HL-60 (cell line): ENCODE measurements at regions not wholly inside any gene's neighbourhood (a gene's known extent, or its start where the extent isn't known, plus 50 kb on each side); places are given as distances from the start of the nearest gene placed in this dataset.

Source experiments
- DNase-seq, 2 experiments: peaks; one replicate each; pipeline ENCODE4 v3.0.0-alpha.2; 2010 to 2020; ENCODE audit warnings: low read depth in 1 of 2, low spot score in 1 of 2
- H3K27ac ChIP-seq: fragments of 250-450 bp; sonication (Bioruptor Pico); replicated peaks from 2 replicates; pipeline ENCODE4 v1.5.1; 2020; ENCODE audit warnings: mild to moderate bottlenecking, moderate library complexity
- H3K27me3 ChIP-seq: fragments of 250-450 bp; sonication (Bioruptor Pico); 2 replicates; pipeline ENCODE4 v1.5.1; 2021; ENCODE audit warnings: mild to moderate bottlenecking, moderate library complexity; ENCODE audit not compliant: insufficient read depth, poor library complexity, severe bottlenecking
- H3K4me3 ChIP-seq: replicated peaks from 2 replicates; pipeline ENCODE4 v1.5.1; 2011; ENCODE audit warnings: mild to moderate bottlenecking, control low read depth, low read length; ENCODE audit not compliant: insufficient read depth
- GABPA ChIP-seq: IDR thresholded peaks from 2 replicates; pipeline ENCODE4 v1.6.1; 2012; ENCODE audit warnings: low read depth
- POLR2AphosphoS5 ChIP-seq: IDR thresholded peaks from 2 replicates; pipeline ENCODE4 v1.6.1; 2012; ENCODE audit warnings: low read depth
- SPI1 ChIP-seq: IDR thresholded peaks from 2 replicates; pipeline ENCODE4 v1.6.1; 2012; ENCODE audit warnings: low read depth, mild to moderate bottlenecking, borderline replicate concordance
- TF ChIP-seq, protein P1 (sequence below): IDR thresholded peaks from one replicate; pipeline ENCODE4 v1.5.1; 2011; ENCODE audit warnings: low read length, control low read depth, inconsistent platforms; ENCODE audit not compliant: insufficient read depth
- TF ChIP-seq, protein P2 (sequence below): IDR thresholded peaks from 2 replicates; pipeline ENCODE4 v1.6.1; 2012; ENCODE audit warnings: low read depth; ENCODE audit not compliant: insufficient replicate concordance

DNA sequence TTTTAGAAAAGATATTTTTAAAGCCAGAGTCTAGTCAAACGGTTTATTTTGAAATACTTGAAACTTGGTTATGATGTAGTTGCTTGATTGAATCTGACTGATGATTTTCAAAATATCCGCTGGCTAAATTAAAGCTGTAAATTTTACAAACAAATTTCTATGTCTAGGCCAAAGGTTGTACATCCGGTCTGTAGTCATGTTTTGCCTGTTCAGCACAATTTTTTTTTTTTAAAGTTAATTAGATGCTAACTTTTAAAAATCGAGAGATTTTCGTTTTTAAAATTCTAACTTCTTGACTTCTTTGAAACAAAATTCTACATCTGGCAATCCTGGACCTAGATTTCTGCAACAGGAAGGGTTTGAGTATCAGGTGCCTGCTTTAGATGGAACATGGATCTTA, 412.4 kb downstream of the TXNL1 start:
- Histone ChIP-seq H3K4me3 (no peak overlapping the region), H3K27me3 (no peaks in the 10 kb centered on the region), H3K27ac (no peak overlapping the region)
- no peak for DNase-seq
- TF ChIP-seq SPI1 (no peak), POLR2AphosphoS5 (no peak)
- TF ChIP-seq, protein P1, sequence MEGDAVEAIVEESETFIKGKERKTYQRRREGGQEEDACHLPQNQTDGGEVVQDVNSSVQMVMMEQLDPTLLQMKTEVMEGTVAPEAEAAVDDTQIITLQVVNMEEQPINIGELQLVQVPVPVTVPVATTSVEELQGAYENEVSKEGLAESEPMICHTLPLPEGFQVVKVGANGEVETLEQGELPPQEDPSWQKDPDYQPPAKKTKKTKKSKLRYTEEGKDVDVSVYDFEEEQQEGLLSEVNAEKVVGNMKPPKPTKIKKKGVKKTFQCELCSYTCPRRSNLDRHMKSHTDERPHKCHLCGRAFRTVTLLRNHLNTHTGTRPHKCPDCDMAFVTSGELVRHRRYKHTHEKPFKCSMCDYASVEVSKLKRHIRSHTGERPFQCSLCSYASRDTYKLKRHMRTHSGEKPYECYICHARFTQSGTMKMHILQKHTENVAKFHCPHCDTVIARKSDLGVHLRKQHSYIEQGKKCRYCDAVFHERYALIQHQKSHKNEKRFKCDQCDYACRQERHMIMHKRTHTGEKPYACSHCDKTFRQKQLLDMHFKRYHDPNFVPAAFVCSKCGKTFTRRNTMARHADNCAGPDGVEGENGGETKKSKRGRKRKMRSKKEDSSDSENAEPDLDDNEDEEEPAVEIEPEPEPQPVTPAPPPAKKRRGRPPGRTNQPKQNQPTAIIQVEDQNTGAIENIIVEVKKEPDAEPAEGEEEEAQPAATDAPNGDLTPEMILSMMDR: no peak

DNA sequence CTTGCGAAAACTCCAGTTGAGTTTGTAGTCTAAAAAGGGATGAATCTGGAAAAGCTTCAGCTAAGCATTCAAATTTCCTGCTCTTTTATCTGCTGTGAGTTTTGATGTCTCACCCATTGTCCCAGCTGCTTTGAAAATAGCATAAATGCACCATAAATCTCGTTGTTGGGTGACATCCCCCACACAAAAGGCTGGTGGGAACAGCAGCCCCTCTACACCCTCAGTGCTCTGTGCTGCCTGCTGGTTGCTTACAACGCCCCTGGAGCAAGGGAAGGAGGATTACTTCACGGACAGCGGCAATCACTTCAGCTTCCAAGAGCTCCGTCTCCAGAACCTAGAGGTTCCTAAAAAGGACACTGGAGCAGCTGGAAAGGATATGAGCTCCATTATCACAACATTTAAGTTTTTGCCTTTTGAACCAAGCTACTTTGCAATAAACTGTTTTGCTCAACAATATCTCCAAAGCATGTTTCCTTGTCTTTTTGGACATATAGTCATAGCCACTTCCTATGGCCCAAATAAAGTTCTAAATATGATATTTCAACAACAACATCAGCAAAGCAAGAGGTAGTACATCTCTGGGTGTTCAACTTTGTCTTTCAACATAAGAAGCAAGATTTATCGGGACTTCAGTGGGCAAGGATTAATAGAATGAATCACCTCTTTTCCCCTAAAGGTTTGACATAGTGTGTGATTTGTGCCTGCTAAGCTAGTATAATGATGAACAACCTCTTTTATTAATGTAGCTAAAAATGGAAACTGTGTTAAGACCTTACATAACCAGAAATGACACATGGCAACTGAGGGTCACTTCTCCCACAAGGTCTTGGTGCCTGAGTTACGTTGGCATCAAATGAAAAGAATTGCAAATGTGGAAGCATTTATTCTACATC, 413.5 kb downstream of the TXNL1 start:
- TF ChIP-seq, protein P2, sequence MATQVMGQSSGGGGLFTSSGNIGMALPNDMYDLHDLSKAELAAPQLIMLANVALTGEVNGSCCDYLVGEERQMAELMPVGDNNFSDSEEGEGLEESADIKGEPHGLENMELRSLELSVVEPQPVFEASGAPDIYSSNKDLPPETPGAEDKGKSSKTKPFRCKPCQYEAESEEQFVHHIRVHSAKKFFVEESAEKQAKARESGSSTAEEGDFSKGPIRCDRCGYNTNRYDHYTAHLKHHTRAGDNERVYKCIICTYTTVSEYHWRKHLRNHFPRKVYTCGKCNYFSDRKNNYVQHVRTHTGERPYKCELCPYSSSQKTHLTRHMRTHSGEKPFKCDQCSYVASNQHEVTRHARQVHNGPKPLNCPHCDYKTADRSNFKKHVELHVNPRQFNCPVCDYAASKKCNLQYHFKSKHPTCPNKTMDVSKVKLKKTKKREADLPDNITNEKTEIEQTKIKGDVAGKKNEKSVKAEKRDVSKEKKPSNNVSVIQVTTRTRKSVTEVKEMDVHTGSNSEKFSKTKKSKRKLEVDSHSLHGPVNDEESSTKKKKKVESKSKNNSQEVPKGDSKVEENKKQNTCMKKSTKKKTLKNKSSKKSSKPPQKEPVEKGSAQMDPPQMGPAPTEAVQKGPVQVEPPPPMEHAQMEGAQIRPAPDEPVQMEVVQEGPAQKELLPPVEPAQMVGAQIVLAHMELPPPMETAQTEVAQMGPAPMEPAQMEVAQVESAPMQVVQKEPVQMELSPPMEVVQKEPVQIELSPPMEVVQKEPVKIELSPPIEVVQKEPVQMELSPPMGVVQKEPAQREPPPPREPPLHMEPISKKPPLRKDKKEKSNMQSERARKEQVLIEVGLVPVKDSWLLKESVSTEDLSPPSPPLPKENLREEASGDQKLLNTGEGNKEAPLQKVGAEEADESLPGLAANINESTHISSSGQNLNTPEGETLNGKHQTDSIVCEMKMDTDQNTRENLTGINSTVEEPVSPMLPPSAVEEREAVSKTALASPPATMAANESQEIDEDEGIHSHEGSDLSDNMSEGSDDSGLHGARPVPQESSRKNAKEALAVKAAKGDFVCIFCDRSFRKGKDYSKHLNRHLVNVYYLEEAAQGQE: no peak
- TF ChIP-seq, protein P1: no peak
- no peak for TF ChIP-seq POLR2AphosphoS5
- TF ChIP-seq SPI1: no peak
- no peak for TF ChIP-seq GABPA
- no peak overlapping the region for H3K4me3 ChIP-seq
- no peaks in the 10 kb centered on the region for H3K27me3 ChIP-seq
- H3K27ac ChIP-seq: no peak overlapping the region
- no peak for DNase-seq

DNA sequence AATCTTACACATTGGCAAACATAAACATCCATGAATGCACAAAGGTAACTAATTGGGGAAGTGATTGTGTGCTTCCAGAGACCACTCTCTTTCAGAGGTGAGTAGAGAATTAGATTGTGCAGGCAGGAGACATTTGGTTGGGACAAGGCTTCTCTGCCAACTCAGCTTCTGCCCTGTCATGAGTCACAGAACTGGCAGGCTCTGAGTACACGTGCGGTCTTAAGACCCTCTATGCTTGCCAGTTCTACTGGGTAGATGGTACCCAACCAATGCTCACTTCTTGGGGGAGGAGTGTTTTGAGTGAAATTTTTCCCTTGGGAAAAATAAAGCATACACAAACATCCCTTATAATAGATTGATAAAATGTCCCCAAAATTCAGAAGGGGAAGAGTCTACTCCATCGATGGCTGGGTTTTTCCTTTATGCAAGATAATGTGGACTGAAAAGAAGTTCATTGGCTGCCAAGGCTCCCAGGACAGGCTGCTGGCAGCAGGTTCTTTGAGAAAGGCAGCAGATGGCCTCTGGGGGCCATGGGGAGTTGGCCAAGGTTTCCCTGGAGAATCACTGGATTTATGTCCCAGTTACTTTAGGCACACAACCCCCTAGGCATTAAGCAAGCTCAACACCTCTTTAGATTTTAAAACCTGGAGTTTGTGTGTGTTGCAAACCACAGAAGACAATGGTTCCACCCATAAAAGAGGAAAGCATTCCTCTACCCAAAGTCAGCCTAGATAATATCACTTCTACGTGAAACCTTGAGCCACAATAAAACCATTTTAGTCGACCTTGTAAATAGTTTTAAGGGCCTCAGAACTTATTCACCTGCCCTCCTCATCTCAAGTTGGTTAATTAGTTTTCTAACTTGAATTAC, 417.0 kb downstream of the TXNL1 start:
- DNase-seq: no peak
- Histone ChIP-seq H3K4me3 (no peak overlapping the region), H3K27ac (no peak overlapping the region), H3K27me3 (no peaks in the 10 kb centered on the region)
- TF ChIP-seq POLR2AphosphoS5 (no peak), GABPA (no peak)
- TF ChIP-seq, protein P2: no peak

DNA sequence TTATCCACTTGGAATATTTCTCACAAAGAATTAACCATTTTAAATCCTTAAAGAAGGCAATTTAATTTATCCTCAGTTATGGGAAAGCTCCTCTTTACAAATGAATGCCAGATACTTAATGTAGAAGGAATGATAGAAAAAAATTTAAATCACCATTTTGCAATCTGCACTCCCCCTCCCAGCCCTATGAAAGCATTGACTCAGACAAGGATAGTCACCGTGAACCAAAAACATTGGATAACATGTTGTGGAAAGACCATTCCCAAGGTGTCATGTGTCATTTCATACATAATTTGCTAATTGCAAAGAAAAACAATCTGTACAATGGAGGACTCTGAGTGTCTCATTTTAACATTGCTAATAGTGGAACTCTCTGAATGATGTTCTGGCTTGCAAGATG, 421.0 kb downstream of the TXNL1 start:
- H3K27ac ChIP-seq: no peak overlapping the region
- no peaks in the 10 kb centered on the region for H3K27me3 ChIP-seq
- H3K4me3 ChIP-seq: no peak overlapping the region
- no peak for DNase-seq
- TF ChIP-seq GABPA (no peak), POLR2AphosphoS5 (no peak)
- TF ChIP-seq, protein P1: no peak
